Endothelial cell (in vitro differentiated cells): ENCODE measurements at regions not wholly inside any gene's neighbourhood (a gene's known extent, or its start where the extent isn't known, plus 50 kb on each side); places are given as distances from the start of the nearest gene placed in this dataset.

Experiments
- DNase-seq: peaks from one replicate; pipeline ENCODE4 v3.0.0; 2021; ENCODE audit warnings: low spot score
- H3K27ac Mint-ChIP-seq: one replicate; pipeline ENCODE4 v1.8.0; 2021; ENCODE audit warnings: mixed read lengths, inconsistent platforms; ENCODE audit not compliant: unreplicated experiment
- H3K27me3 Mint-ChIP-seq: one replicate; pipeline ENCODE4 v1.8.0; 2021; ENCODE audit warnings: mild to moderate bottlenecking, moderate library complexity, mixed read lengths, inconsistent platforms; ENCODE audit not compliant: unreplicated experiment
- H3K36me3 Mint-ChIP-seq: one replicate; pipeline ENCODE4 v1.8.0; 2021; ENCODE audit warnings: mild to moderate bottlenecking, low read depth, mixed read lengths, inconsistent platforms; ENCODE audit not compliant: unreplicated experiment
- H3K4me1 Mint-ChIP-seq: one replicate; pipeline ENCODE4 v1.8.0; 2021; ENCODE audit warnings: mild to moderate bottlenecking, mixed read lengths, inconsistent platforms; ENCODE audit not compliant: unreplicated experiment
- H3K4me3 Mint-ChIP-seq: one replicate; pipeline ENCODE4 v1.8.0; 2021; ENCODE audit warnings: mild to moderate bottlenecking, mixed read lengths, inconsistent platforms; ENCODE audit not compliant: unreplicated experiment
- H3K9me3 Mint-ChIP-seq: one replicate; pipeline ENCODE4 v1.8.0; 2021; ENCODE audit warnings: mixed read lengths, inconsistent platforms; ENCODE audit not compliant: unreplicated experiment
- CTCF ChIP-seq: fragments of 200-600 bp; sonication (generic); IDR thresholded peaks from one replicate; pipeline ENCODE4 v1.5.0; 2021; ENCODE audit warnings: antibody characterized with exemption; ENCODE audit not compliant: unreplicated experiment

- Mint-ChIP-seq H3K4me3 (no peak overlapping the region), H3K9me3 (peaks cover 34% of the 10 kb centered on the region), H3K27ac (no peak overlapping the region), H3K27me3 (peaks cover 15% of the 10 kb centered on the region), H3K4me1 (no peaks in the 10 kb centered on the region), H3K36me3 (peaks cover 32% of the 10 kb centered on the region)
- DNase-seq, result no peak
- TF ChIP-seq CTCF, result no peak
These were observed 119.7 kb upstream of the PPP2R2D start for GRCh38 chr10:131781076-131781475.

- no peak for TF ChIP-seq CTCF
These were observed 119.0 kb upstream of the PPP2R2D start for GRCh38 chr10:131781791-131782190.

GRCh38 chr10:131784363-131785120 lies 116.3 kb upstream of the PPP2R2D start:
- TF ChIP-seq CTCF, result no peak
- Mint-ChIP-seq H3K4me3 (no peak overlapping the region), H3K36me3 (peaks cover 14% of the 10 kb centered on the region), H3K9me3 (peaks cover 13% of the 10 kb centered on the region), H3K27me3 (peaks cover 11% of the 10 kb centered on the region), H3K4me1 (no peaks in the 10 kb centered on the region), H3K27ac (no peak overlapping the region)
- DNase-seq, result no peak

More at GRCh38 chr10:131781791-131782190, 119.0 kb upstream of the PPP2R2D start:
- H3K36me3 Mint-ChIP-seq, result peaks cover 25% of the 10 kb centered on the region
- no peak overlapping the region for H3K27ac Mint-ChIP-seq
- no peak for DNase-seq
- no peaks in the 10 kb centered on the region for H3K4me1 Mint-ChIP-seq
- peaks cover 15% of the 10 kb centered on the region for H3K27me3 Mint-ChIP-seq
- H3K9me3 Mint-ChIP-seq, result peaks cover 27% of the 10 kb centered on the region
- no peak overlapping the region for H3K4me3 Mint-ChIP-seq

- no peak for DNase-seq
- H3K36me3 Mint-ChIP-seq, result peaks cover 14% of the 10 kb centered on the region
- no peak overlapping the region for H3K4me3 Mint-ChIP-seq
- H3K27me3 Mint-ChIP-seq, result peaks cover 10% of the 10 kb centered on the region
- H3K9me3 Mint-ChIP-seq, result peaks cover 13% of the 10 kb centered on the region
- no peaks in the 10 kb centered on the region for H3K4me1 Mint-ChIP-seq
- peak overlapping the region; percentile 42 for H3K27ac Mint-ChIP-seq
- no peak for TF ChIP-seq CTCF
These were observed 115.7 kb upstream of the PPP2R2D start for GRCh38 chr10:131785121-131785460.

- peak; percentile 44 for DNase-seq
- H3K36me3 Mint-ChIP-seq, result peaks cover 4% of the 10 kb centered on the region
These were observed 113.8 kb upstream of the PPP2R2D start for GRCh38 chr10:131786756-131787605.

More at GRCh38 chr10:131786756-131787605, 113.8 kb upstream of the PPP2R2D start:
- peaks cover 6% of the 10 kb centered on the region for H3K27me3 Mint-ChIP-seq
- no peak overlapping the region for H3K27ac Mint-ChIP-seq
- peak; percentile 93 for TF ChIP-seq CTCF
- H3K4me1 Mint-ChIP-seq, result no peaks in the 10 kb centered on the region
- H3K4me3 Mint-ChIP-seq, result no peak overlapping the region
- H3K9me3 Mint-ChIP-seq, result peaks cover 7% of the 10 kb centered on the region
